ENCODE measurements at regions not wholly inside any gene's neighbourhood (a gene's known extent, or its start where the extent isn't known, plus 50 kb on each side); places are given as distances from the start of the nearest gene placed in this dataset.

- no peak for DNase-seq (ENCODE audit: low read depth in 2 of 2)
Observed at GRCh38 chr17:77742579-77742978, 215.9 kb upstream of the TNRC6C start.

- no peak for DNase-seq (ENCODE audit: low read depth in 2 of 2)
Observed at GRCh38 chr17:77744066-77744988, 214.2 kb upstream of the TNRC6C start.

- no peak for DNase-seq (ENCODE audit: low read depth in 2 of 2)
Observed at GRCh38 chr17:77745702-77746101, 212.8 kb upstream of the TNRC6C start.

- DNase-seq (ENCODE audit: low read depth in 2 of 2): no peak
Observed at GRCh38 chr17:77746393-77746792, 212.1 kb upstream of the TNRC6C start.

GRCh38 chr17:77746896-77747554, 211.5 kb upstream of the TNRC6C start:
- DNase-seq (ENCODE audit: low read depth in 2 of 2): no peak

- DNase-seq (ENCODE audit: low read depth in 2 of 2): no peak
Observed at GRCh38 chr17:77748436-77748835, 210.1 kb upstream of the TNRC6C start.

GRCh38 chr17:77749321-77749751, 209.2 kb upstream of the TNRC6C start:
- DNase-seq (ENCODE audit: low read depth in 2 of 2): no peak

- no peak for DNase-seq (ENCODE audit: low read depth in 2 of 2)
Observed at GRCh38 chr17:77749989-77750388, 208.5 kb upstream of the TNRC6C start.

- no peak for DNase-seq (ENCODE audit: low read depth in 2 of 2)
Observed at GRCh38 chr17:77750427-77751043, 208.0 kb upstream of the TNRC6C start.

GRCh38 chr17:77753246-77753645, 205.3 kb upstream of the TNRC6C start:
- DNase-seq (ENCODE audit: low read depth in 2 of 2): no peak

GRCh38 chr17:77753691-77754245, 204.7 kb upstream of the TNRC6C start:
- no peak for DNase-seq (ENCODE audit: low read depth in 2 of 2)

GRCh38 chr17:77754956-77755355, 203.5 kb upstream of the TNRC6C start:
- no peak for DNase-seq (ENCODE audit: low read depth in 2 of 2)

GRCh38 chr17:77755410-77755963, 203.0 kb upstream of the TNRC6C start:
- no peak for DNase-seq (ENCODE audit: low read depth in 2 of 2)

- no peak for DNase-seq (ENCODE audit: low read depth in 2 of 2)
Observed at GRCh38 chr17:77756028-77756427, 202.5 kb upstream of the TNRC6C start.

GRCh38 chr17:77756846-77757560, 201.5 kb upstream of the TNRC6C start:
- no peak for DNase-seq (ENCODE audit: low read depth in 2 of 2)

GRCh38 chr17:77757561-77757898, 201.0 kb upstream of the TNRC6C start:
- DNase-seq (ENCODE audit: low read depth in 2 of 2): no peak

- no peak for DNase-seq (ENCODE audit: low read depth in 2 of 2)
Observed at GRCh38 chr17:77763023-77763422, 195.5 kb upstream of the TNRC6C start.

GRCh38 chr17:77763575-77763974, 194.9 kb upstream of the TNRC6C start:
- DNase-seq (ENCODE audit: low read depth in 2 of 2): no peak

- DNase-seq (ENCODE audit: low read depth in 2 of 2): no peak
Observed at GRCh38 chr17:77765292-77765691, 193.2 kb upstream of the TNRC6C start.

- DNase-seq (ENCODE audit: low read depth in 2 of 2): no peak
Observed at GRCh38 chr17:77767148-77767547, 191.4 kb upstream of the TNRC6C start.

GRCh38 chr17:77768248-77768852, 190.2 kb upstream of the TNRC6C start:
- no peak for DNase-seq (ENCODE audit: low read depth in 2 of 2)
